GM06990 (cell line): ENCODE measurements at regions not wholly inside any gene's neighbourhood (a gene's known extent, or its start where the extent isn't known, plus 50 kb on each side); places are given as distances from the start of the nearest gene placed in this dataset.

Experiments
- DNase-seq: peaks from one replicate; pipeline ENCODE4 v3.0.0-alpha.2; 2011; ENCODE audit not compliant: insufficient read length; ENCODE audit errors: extremely low read depth
- H3K27me3 ChIP-seq: replicated peaks from 2 replicates; pipeline ENCODE4 v1.6.0; 2011; ENCODE audit warnings: low read length; ENCODE audit not compliant: control insufficient read depth, insufficient read depth
- H3K36me3 ChIP-seq: 2 replicates; pipeline ENCODE4 v1.5.1; 2011; ENCODE audit warnings: low read length; ENCODE audit not compliant: control insufficient read depth, insufficient read depth
- H3K4me3 ChIP-seq: replicated peaks from 2 replicates; pipeline ENCODE4 v1.5.1; 2011; ENCODE audit warnings: low read depth, mild to moderate bottlenecking, control low read depth, low read length
- CTCF ChIP-seq: IDR thresholded peaks from 2 replicates; pipeline ENCODE4 v1.5.1; 2011; ENCODE audit warnings: low read length, control low read depth, mild to moderate bottlenecking, inconsistent platforms; ENCODE audit not compliant: insufficient read depth, poor library complexity, severe bottlenecking

GRCh38 chr4:156313497-156313896 is 359.8 kb upstream of the CTSO start:
- no peak for TF ChIP-seq CTCF
- H3K36me3 ChIP-seq = no peaks in the 10 kb centered on the region
- H3K4me3 ChIP-seq = no peak overlapping the region
- DNase-seq = no peak
- no peaks in the 10 kb centered on the region for H3K27me3 ChIP-seq

- TF ChIP-seq CTCF = no peak
- Histone ChIP-seq H3K27me3 (no peaks in the 10 kb centered on the region), H3K4me3 (no peak overlapping the region), H3K36me3 (no peaks in the 10 kb centered on the region)
- DNase-seq = peak; percentile 20
Observed at GRCh38 chr4:156312261-156312847, 358.7 kb upstream of the CTSO start.

GRCh38 chr4:156309031-156309430 is 355.4 kb upstream of the CTSO start:
- no peaks in the 10 kb centered on the region for H3K27me3 ChIP-seq
- DNase-seq = no peak
- no peak overlapping the region for H3K4me3 ChIP-seq
- no peaks in the 10 kb centered on the region for H3K36me3 ChIP-seq
- TF ChIP-seq CTCF = no peak

GRCh38 chr4:156303708-156304107 is 350.0 kb upstream of the CTSO start:
- no peak for TF ChIP-seq CTCF
- H3K36me3 ChIP-seq = no peaks in the 10 kb centered on the region
- H3K27me3 ChIP-seq = no peaks in the 10 kb centered on the region
- no peak for DNase-seq
- H3K4me3 ChIP-seq = no peak overlapping the region

- TF ChIP-seq CTCF = no peak
- no peaks in the 10 kb centered on the region for H3K27me3 ChIP-seq
- DNase-seq = no peak
- no peak overlapping the region for H3K4me3 ChIP-seq
- no peaks in the 10 kb centered on the region for H3K36me3 ChIP-seq
Observed at GRCh38 chr4:156298230-156298629, 344.6 kb upstream of the CTSO start.

GRCh38 chr4:156295676-156296195 is 342.1 kb upstream of the CTSO start:
- Histone ChIP-seq H3K4me3 (no peak overlapping the region), H3K27me3 (no peaks in the 10 kb centered on the region), H3K36me3 (no peaks in the 10 kb centered on the region)
- DNase-seq = no peak
- TF ChIP-seq CTCF = no peak
